ENCODE measurements at regions not wholly inside any gene's neighbourhood (a gene's known extent, or its start where the extent isn't known, plus 50 kb on each side); places are given as distances from the start of the nearest gene placed in this dataset.

GRCh38 chr2:47687856-47688255 lies 95.1 kb upstream of the MSH6 start:
- Histone ChIP-seq H3K27me3 (no peaks in the 10 kb centered on the region), H3K27ac (no peak overlapping the region), H3K4me3 (no peak overlapping the region), H3K4me1 (no peaks in the 10 kb centered on the region), H3K36me3 (no peaks in the 10 kb centered on the region), H3K9ac (ENCODE audit: low read depth in 2 of 2, low read length in 2 of 2) (no peak overlapping the region), H3K9me3 (no peaks in the 10 kb centered on the region)
- intact Hi-C loops (cut with DNase I), result no loop called here
- TF ChIP-seq CTCF (IDR thresholded peaks at IDR 0.05), result no peak
- no peak for DNase-seq

GRCh38 chr2:47686018-47686417 lies 96.9 kb upstream of the MSH6 start:
- H3K27me3 ChIP-seq, result no peaks in the 10 kb centered on the region
- H3K9me3 ChIP-seq, result no peaks in the 10 kb centered on the region
- no peaks in the 10 kb centered on the region for H3K4me1 ChIP-seq
- no peak for DNase-seq
- no peaks in the 10 kb centered on the region for H3K36me3 ChIP-seq
- intact Hi-C loops (cut with DNase I), result no loop called here
- H3K9ac ChIP-seq (ENCODE audit: low read depth in 2 of 2, low read length in 2 of 2), result no peak overlapping the region
- TF ChIP-seq CTCF (IDR thresholded peaks at IDR 0.05), result no peak
- no peak overlapping the region for H3K27ac ChIP-seq
- no peak overlapping the region for H3K4me3 ChIP-seq

- H3K4me1 ChIP-seq, result no peaks in the 10 kb centered on the region
- no peak for TF ChIP-seq CTCF (IDR thresholded peaks at IDR 0.05)
- H3K27ac ChIP-seq, result no peak overlapping the region
- DNase-seq, result no peak
- H3K4me3 ChIP-seq, result no peak overlapping the region
- no peaks in the 10 kb centered on the region for H3K27me3 ChIP-seq
- H3K36me3 ChIP-seq, result no peaks in the 10 kb centered on the region
- intact Hi-C loops (cut with DNase I), result no loop called here
- H3K9ac ChIP-seq (ENCODE audit: low read depth in 2 of 2, low read length in 2 of 2), result no peak overlapping the region
- H3K9me3 ChIP-seq, result no peaks in the 10 kb centered on the region
Measured at GRCh38 chr2:47682216-47682749, 100.7 kb upstream of the MSH6 start.

GRCh38 chr2:47676261-47676926 lies 105.6 kb upstream of the KCNK12 start:
- no peak for TF ChIP-seq CTCF (IDR thresholded peaks at IDR 0.05)
- DNase-seq, result no peak
- Histone ChIP-seq H3K9ac (ENCODE audit: low read depth in 2 of 2, low read length in 2 of 2) (no peak overlapping the region), H3K4me3 (no peak overlapping the region), H3K27ac (no peak overlapping the region), H3K27me3 (no peaks in the 10 kb centered on the region), H3K36me3 (no peaks in the 10 kb centered on the region), H3K4me1 (no peaks in the 10 kb centered on the region), H3K9me3 (no peaks in the 10 kb centered on the region)
- intact Hi-C loops (cut with DNase I), result no loop called here

- intact Hi-C loops (cut with DNase I), result no loop called here
- no peak overlapping the region for H3K9ac ChIP-seq (ENCODE audit: low read depth in 2 of 2, low read length in 2 of 2)
- no peaks in the 10 kb centered on the region for H3K4me1 ChIP-seq
- DNase-seq, result no peak
- TF ChIP-seq CTCF (IDR thresholded peaks at IDR 0.05), result no peak
- H3K4me3 ChIP-seq, result no peak overlapping the region
- H3K27ac ChIP-seq, result no peak overlapping the region
- no peaks in the 10 kb centered on the region for H3K9me3 ChIP-seq
- no peaks in the 10 kb centered on the region for H3K27me3 ChIP-seq
- H3K36me3 ChIP-seq, result no peaks in the 10 kb centered on the region
Measured at GRCh38 chr2:47675196-47675825, 104.5 kb upstream of the KCNK12 start.

All from colonic mucosa (tissue), 4 donors.